ENCODE measurements at regions not wholly inside any gene's neighbourhood (a gene's known extent, or its start where the extent isn't known, plus 50 kb on each side); places are given as distances from the start of the nearest gene placed in this dataset.

DNA sequence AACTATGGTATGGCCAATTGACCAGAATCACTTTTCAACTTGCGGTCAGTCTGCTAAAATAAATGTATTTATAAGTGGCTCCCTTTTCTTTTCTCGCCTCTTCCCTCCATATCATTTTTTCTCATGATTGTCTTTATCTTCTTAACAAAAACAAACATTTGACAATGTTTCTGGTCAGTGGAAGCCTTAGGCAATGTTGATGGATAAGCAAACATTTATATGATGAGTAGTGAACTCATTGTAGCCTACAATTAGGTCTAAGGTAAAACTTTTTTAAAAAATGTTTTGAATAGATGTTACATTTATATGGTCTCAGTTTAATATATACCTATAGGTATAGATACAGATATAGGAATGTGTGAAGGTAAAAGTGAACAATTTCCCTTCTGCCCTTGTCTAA, 355.4 kb downstream of the MFSD1 start:
- no peaks in the 10 kb centered on the region for H3K9me3 ChIP-seq (ENCODE audit: low read length)
- no peak overlapping the region for H3K9ac ChIP-seq (ENCODE audit: low read length)
- no peaks in the 10 kb centered on the region for H3K79me2 ChIP-seq (replicated peaks; ENCODE audit: insufficient read depth, low read length)
- H3F3A ChIP-seq (ENCODE audit: insufficient read depth, low read length, poor library complexity, severe bottlenecking) = no peaks in the 10 kb centered on the region
- H3K4me2 ChIP-seq (ENCODE audit: low read length) = no peak overlapping the region
- H3K4me3 ChIP-seq (ENCODE audit: low read length) = no peak overlapping the region
- no peak overlapping the region for H3K27ac ChIP-seq (ENCODE audit: low read length)
- H3K9me2 ChIP-seq (ENCODE audit: insufficient read depth, low read length) = no peaks in the 10 kb centered on the region
- no peaks in the 10 kb centered on the region for H3K36me3 ChIP-seq (ENCODE audit: insufficient read depth, low read length)
- no peaks in the 10 kb centered on the region for H4K20me1 ChIP-seq (ENCODE audit: insufficient read depth)
- no peak overlapping the region for H2AFZ ChIP-seq (ENCODE audit: low read depth, low read length)
- H3K27me3 ChIP-seq (ENCODE audit: insufficient read depth, low read depth, low read length) = no peaks in the 10 kb centered on the region
- TF ChIP-seq RAD21 (conservative IDR thresholded peaks at IDR 0.05) (no peak), TAF1 (IDR thresholded peaks at IDR 0.05; ENCODE audit: low read depth) (no peak), EP300 (conservative IDR thresholded peaks at IDR 0.05; ENCODE audit: poor library complexity, severe bottlenecking) (no peak), POLR2AphosphoS5 (IDR thresholded peaks at IDR 0.05) (no peak), EZH2 (IDR thresholded peaks at IDR 0.05; ENCODE audit: borderline replicate concordance, insufficient read depth, low read length, poor library complexity, severe bottlenecking) (no peak), MXI1 (conservative IDR thresholded peaks at IDR 0.05; ENCODE audit: poor library complexity, severe bottlenecking) (no peak), SMC3 (conservative IDR thresholded peaks at IDR 0.05; ENCODE audit: poor library complexity) (no peak)
- TF ChIP-seq, protein P1, sequence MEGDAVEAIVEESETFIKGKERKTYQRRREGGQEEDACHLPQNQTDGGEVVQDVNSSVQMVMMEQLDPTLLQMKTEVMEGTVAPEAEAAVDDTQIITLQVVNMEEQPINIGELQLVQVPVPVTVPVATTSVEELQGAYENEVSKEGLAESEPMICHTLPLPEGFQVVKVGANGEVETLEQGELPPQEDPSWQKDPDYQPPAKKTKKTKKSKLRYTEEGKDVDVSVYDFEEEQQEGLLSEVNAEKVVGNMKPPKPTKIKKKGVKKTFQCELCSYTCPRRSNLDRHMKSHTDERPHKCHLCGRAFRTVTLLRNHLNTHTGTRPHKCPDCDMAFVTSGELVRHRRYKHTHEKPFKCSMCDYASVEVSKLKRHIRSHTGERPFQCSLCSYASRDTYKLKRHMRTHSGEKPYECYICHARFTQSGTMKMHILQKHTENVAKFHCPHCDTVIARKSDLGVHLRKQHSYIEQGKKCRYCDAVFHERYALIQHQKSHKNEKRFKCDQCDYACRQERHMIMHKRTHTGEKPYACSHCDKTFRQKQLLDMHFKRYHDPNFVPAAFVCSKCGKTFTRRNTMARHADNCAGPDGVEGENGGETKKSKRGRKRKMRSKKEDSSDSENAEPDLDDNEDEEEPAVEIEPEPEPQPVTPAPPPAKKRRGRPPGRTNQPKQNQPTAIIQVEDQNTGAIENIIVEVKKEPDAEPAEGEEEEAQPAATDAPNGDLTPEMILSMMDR (IDR thresholded peaks at IDR 0.05; ENCODE audit: poor library complexity, severe bottlenecking) = no peak
- TF ChIP-seq, protein P2, sequence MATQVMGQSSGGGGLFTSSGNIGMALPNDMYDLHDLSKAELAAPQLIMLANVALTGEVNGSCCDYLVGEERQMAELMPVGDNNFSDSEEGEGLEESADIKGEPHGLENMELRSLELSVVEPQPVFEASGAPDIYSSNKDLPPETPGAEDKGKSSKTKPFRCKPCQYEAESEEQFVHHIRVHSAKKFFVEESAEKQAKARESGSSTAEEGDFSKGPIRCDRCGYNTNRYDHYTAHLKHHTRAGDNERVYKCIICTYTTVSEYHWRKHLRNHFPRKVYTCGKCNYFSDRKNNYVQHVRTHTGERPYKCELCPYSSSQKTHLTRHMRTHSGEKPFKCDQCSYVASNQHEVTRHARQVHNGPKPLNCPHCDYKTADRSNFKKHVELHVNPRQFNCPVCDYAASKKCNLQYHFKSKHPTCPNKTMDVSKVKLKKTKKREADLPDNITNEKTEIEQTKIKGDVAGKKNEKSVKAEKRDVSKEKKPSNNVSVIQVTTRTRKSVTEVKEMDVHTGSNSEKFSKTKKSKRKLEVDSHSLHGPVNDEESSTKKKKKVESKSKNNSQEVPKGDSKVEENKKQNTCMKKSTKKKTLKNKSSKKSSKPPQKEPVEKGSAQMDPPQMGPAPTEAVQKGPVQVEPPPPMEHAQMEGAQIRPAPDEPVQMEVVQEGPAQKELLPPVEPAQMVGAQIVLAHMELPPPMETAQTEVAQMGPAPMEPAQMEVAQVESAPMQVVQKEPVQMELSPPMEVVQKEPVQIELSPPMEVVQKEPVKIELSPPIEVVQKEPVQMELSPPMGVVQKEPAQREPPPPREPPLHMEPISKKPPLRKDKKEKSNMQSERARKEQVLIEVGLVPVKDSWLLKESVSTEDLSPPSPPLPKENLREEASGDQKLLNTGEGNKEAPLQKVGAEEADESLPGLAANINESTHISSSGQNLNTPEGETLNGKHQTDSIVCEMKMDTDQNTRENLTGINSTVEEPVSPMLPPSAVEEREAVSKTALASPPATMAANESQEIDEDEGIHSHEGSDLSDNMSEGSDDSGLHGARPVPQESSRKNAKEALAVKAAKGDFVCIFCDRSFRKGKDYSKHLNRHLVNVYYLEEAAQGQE (IDR thresholded peaks at IDR 0.05; ENCODE audit: borderline replicate concordance) = no peak

DNA sequence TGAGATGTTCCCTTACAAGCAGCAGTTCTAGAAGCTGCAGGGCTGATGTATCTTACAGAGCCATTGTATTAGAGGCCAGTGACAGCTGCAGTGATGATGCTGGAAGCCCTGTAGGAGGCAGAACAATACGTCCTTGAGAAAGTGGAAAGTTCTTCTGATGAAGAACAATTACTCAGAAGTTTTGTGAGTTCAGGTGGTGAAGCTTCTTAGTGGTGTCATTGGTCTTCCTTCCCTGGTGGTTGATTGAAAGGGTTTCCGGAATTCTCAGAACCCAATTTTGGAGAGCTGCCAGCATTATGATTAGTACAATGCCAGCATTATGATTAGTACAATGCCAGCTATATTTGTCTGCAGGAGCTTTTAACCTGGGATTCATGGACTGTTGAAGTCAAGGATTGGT, 356.4 kb downstream of the MFSD1 start:
- H4K20me1 ChIP-seq (ENCODE audit: insufficient read depth) = no peaks in the 10 kb centered on the region
- H3K9me3 ChIP-seq (ENCODE audit: low read length) = no peaks in the 10 kb centered on the region
- H3K9ac ChIP-seq (ENCODE audit: low read length) = no peak overlapping the region
- no peaks in the 10 kb centered on the region for H3K27me3 ChIP-seq (ENCODE audit: insufficient read depth, low read depth, low read length)
- no peak overlapping the region for H2AFZ ChIP-seq (ENCODE audit: low read depth, low read length)
- H3K4me3 ChIP-seq (ENCODE audit: low read length) = no peak overlapping the region
- no peaks in the 10 kb centered on the region for H3K9me2 ChIP-seq (ENCODE audit: insufficient read depth, low read length)
- H3K4me2 ChIP-seq (ENCODE audit: low read length) = no peak overlapping the region
- no peak for TF ChIP-seq POLR2AphosphoS5 (IDR thresholded peaks at IDR 0.05)
- no peak for TF ChIP-seq EP300 (conservative IDR thresholded peaks at IDR 0.05; ENCODE audit: poor library complexity, severe bottlenecking)
- no peak for TF ChIP-seq MXI1 (conservative IDR thresholded peaks at IDR 0.05; ENCODE audit: poor library complexity, severe bottlenecking)
- no peak for TF ChIP-seq SMC3 (conservative IDR thresholded peaks at IDR 0.05; ENCODE audit: poor library complexity)
- TF ChIP-seq, protein P1 (IDR thresholded peaks at IDR 0.05; ENCODE audit: poor library complexity, severe bottlenecking) = no peak
- no peak for TF ChIP-seq TAF1 (IDR thresholded peaks at IDR 0.05; ENCODE audit: low read depth)
- TF ChIP-seq, protein P2 (IDR thresholded peaks at IDR 0.05; ENCODE audit: borderline replicate concordance) = no peak
- TF ChIP-seq RAD21 (conservative IDR thresholded peaks at IDR 0.05) = no peak
- no peaks in the 10 kb centered on the region for H3K79me2 ChIP-seq (replicated peaks; ENCODE audit: insufficient read depth, low read length)
- H3K36me3 ChIP-seq (ENCODE audit: insufficient read depth, low read length) = no peaks in the 10 kb centered on the region
- H3K27ac ChIP-seq (ENCODE audit: low read length) = no peak overlapping the region
- no peaks in the 10 kb centered on the region for H3F3A ChIP-seq (ENCODE audit: insufficient read depth, low read length, poor library complexity, severe bottlenecking)

Data from neural cell (in vitro differentiated cells).